DND-41 (cell line): ENCODE measurements at regions not wholly inside any gene's neighbourhood (a gene's known extent, or its start where the extent isn't known, plus 50 kb on each side); places are given as distances from the start of the nearest gene placed in this dataset.

Experiments used
- ATAC-seq: fragments of 200-7000 bp; cut with Tn5 transposase; 3 replicates; pipeline ENCODE4 v1.9.1; 2021; ENCODE audit warnings: low read depth; ENCODE audit not compliant: insufficient read depth
- DNase-seq: peaks from one replicate; pipeline ENCODE4 v3.0.0-alpha.2; 2020
- H2AFZ ChIP-seq: 2 replicates; pipeline ENCODE4 v1.6.0; 2012; ENCODE audit warnings: low read depth, low read length
- H3K27ac ChIP-seq: 2 replicates; pipeline ENCODE4 v1.5.1; 2012; ENCODE audit warnings: low read length, inconsistent platforms
- H3K27me3 ChIP-seq: fragments of 200-600 bp; sonication (generic); 2 replicates; pipeline ENCODE4 v1.6.0; 2012; ENCODE audit warnings: low read length, mild to moderate bottlenecking, inconsistent platforms; ENCODE audit not compliant: insufficient read depth, poor library complexity
- H3K36me3 ChIP-seq: 2 replicates; pipeline ENCODE4 v1.5.1; 2012; ENCODE audit warnings: low read length, inconsistent platforms; ENCODE audit not compliant: insufficient read depth
- H3K4me1 ChIP-seq: 2 replicates; pipeline ENCODE4 v1.5.1; 2012; ENCODE audit warnings: mild to moderate bottlenecking, low read length; ENCODE audit not compliant: insufficient read depth
- H3K4me2 ChIP-seq: 2 replicates; pipeline ENCODE4 v1.6.0; 2012; ENCODE audit warnings: mild to moderate bottlenecking, moderate library complexity, low read length, inconsistent platforms; ENCODE audit not compliant: insufficient read depth
- H3K4me3 ChIP-seq, 2 experiments: fragments of 200-600 bp in 1 of 2; shearing (Covaris generic) in 1 of 2; 2 replicates each; pipeline ENCODE4 v1.5.1; 2012 to 2016; ENCODE audit warnings: inconsistent platforms in 2 of 2, low read length in 2 of 2, mild to moderate bottlenecking in 2 of 2, low read depth in 1 of 2, moderate library complexity in 1 of 2
- H3K79me2 ChIP-seq: 2 replicates; pipeline ENCODE4 v1.6.0; 2012; ENCODE audit warnings: low read length, inconsistent platforms; ENCODE audit not compliant: insufficient read depth
- H3K9ac ChIP-seq: 2 replicates; pipeline ENCODE4 v1.6.0; 2012; ENCODE audit warnings: low read depth, mild to moderate bottlenecking, inconsistent platforms, low read length, moderate library complexity
- H3K9me3 ChIP-seq: 2 replicates; pipeline ENCODE4 v1.5.1; 2012; ENCODE audit warnings: low read length, moderate library complexity, mild to moderate bottlenecking, inconsistent platforms; ENCODE audit not compliant: insufficient read depth, severe bottlenecking
- H4K20me1 ChIP-seq: 2 replicates; pipeline ENCODE4 v1.6.0; 2012; ENCODE audit warnings: low read length; ENCODE audit not compliant: insufficient read depth
- EZH2 ChIP-seq: IDR thresholded peaks from 3 replicates; pipeline ENCODE4 v1.6.1; 2012; ENCODE audit warnings: borderline replicate concordance, low read depth, mild to moderate bottlenecking, moderate library complexity, low read length, inconsistent platforms; ENCODE audit not compliant: severe bottlenecking
- TF ChIP-seq, protein P1 (sequence below): IDR thresholded peaks from 2 replicates; pipeline ENCODE4 v1.5.1; 2012; ENCODE audit warnings: borderline replicate concordance, low read length, moderate library complexity, mild to moderate bottlenecking; ENCODE audit not compliant: poor library complexity, severe bottlenecking; ENCODE audit errors: extremely low read depth

DNA sequence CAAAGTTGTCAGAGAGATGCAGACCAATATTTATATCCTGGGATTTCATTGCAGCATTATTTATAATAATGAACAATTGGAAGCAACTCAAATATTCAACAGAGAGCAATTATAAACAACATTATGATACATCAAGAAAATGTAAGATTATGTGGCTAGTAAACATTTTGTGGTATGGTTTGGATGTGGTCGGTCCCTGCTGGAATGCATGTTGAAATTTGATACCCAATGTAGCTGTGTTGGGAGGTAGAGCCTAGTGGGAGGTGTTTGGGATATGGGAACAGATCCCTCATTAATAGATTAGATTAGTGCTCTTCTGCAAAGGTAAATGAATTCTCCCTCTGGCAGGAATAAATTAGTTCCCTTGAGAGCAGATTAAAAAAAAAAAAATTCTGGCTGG lies 350.9 kb downstream of the ANKRD30A start:
- Histone ChIP-seq H3K9me3 (no peaks in the 10 kb centered on the region), H3K4me1 (no peaks in the 10 kb centered on the region), H3K36me3 (no peaks in the 10 kb centered on the region), H3K27ac (no peak overlapping the region), H3K27me3 (no peaks in the 10 kb centered on the region), H4K20me1 (no peaks in the 10 kb centered on the region), H3K4me3 (no peak overlapping the region), H2AFZ (no peak overlapping the region), H3K9ac (no peak overlapping the region), H3K79me2 (no peaks in the 10 kb centered on the region), H3K4me2 (no peak overlapping the region)
- no peak for TF ChIP-seq EZH2
- TF ChIP-seq, protein P1, sequence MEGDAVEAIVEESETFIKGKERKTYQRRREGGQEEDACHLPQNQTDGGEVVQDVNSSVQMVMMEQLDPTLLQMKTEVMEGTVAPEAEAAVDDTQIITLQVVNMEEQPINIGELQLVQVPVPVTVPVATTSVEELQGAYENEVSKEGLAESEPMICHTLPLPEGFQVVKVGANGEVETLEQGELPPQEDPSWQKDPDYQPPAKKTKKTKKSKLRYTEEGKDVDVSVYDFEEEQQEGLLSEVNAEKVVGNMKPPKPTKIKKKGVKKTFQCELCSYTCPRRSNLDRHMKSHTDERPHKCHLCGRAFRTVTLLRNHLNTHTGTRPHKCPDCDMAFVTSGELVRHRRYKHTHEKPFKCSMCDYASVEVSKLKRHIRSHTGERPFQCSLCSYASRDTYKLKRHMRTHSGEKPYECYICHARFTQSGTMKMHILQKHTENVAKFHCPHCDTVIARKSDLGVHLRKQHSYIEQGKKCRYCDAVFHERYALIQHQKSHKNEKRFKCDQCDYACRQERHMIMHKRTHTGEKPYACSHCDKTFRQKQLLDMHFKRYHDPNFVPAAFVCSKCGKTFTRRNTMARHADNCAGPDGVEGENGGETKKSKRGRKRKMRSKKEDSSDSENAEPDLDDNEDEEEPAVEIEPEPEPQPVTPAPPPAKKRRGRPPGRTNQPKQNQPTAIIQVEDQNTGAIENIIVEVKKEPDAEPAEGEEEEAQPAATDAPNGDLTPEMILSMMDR, result no peak
- ATAC-seq (no peak), DNase-seq (no peak)

DNA sequence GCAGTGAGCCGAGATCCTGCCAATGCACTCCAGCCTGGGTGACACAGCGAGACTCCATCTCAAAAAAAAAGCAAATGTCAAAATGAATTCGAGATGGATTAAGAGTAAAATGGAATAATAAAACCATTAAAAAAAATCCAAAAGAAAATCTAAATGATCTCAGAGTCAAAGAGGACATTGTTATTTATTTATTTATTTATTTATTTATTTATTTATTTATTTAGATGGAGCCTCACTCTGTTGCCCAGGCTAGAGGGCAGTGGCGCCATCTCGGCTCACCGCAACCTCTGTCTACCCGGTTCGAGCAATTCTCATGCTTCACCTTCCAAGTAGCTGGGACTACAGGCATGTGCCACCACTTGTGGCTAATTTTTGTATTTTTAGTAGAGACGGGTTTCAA lies 349.2 kb downstream of the ANKRD30A start:
- no peak for ATAC-seq

DNA sequence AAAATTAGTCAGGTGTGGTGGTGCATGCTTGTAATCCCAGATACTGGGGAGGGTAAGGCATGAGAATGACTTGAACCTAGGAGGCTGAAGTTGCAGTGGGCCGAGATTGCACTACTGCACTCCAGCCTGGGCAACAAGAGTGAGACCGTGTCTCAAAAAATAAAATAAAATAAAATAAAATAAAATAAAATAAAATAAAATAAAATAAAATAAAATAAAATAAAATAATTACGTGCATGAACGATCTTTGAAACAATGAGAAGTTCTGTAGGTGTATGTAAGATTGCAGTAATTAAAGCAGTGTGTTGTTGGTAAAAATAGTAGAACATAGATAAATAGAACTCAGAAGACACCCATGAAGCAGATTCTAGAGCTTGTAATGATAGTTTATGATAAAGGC lies 348.5 kb downstream of the ANKRD30A start:
- ATAC-seq, result no peak
- no peak overlapping the region for H3K4me2 ChIP-seq
- H3K27me3 ChIP-seq, result no peaks in the 10 kb centered on the region
- DNase-seq, result no peak
- no peaks in the 10 kb centered on the region for H3K9me3 ChIP-seq
- TF ChIP-seq, protein P1, result no peak
- no peak for TF ChIP-seq EZH2
- H3K4me1 ChIP-seq, result no peaks in the 10 kb centered on the region
- H3K27ac ChIP-seq, result no peak overlapping the region
- H2AFZ ChIP-seq, result no peak overlapping the region
- H4K20me1 ChIP-seq, result no peaks in the 10 kb centered on the region
- no peak overlapping the region for H3K4me3 ChIP-seq
- H3K9ac ChIP-seq, result no peak overlapping the region
- H3K79me2 ChIP-seq, result no peaks in the 10 kb centered on the region
- H3K36me3 ChIP-seq, result no peaks in the 10 kb centered on the region

More for the DNA sequence above, 349.2 kb downstream of the ANKRD30A start:
- no peaks in the 10 kb centered on the region for H3K9me3 ChIP-seq
- H3K27ac ChIP-seq, result no peak overlapping the region
- no peaks in the 10 kb centered on the region for H3K27me3 ChIP-seq
- H3K4me2 ChIP-seq, result no peak overlapping the region
- no peak for DNase-seq
- H3K4me3 ChIP-seq, result no peak overlapping the region
- no peak overlapping the region for H3K9ac ChIP-seq
- H3K4me1 ChIP-seq, result no peaks in the 10 kb centered on the region
- no peak for TF ChIP-seq EZH2
- H3K79me2 ChIP-seq, result no peaks in the 10 kb centered on the region
- no peak overlapping the region for H2AFZ ChIP-seq
- no peaks in the 10 kb centered on the region for H4K20me1 ChIP-seq
- H3K36me3 ChIP-seq, result no peaks in the 10 kb centered on the region

DNA sequence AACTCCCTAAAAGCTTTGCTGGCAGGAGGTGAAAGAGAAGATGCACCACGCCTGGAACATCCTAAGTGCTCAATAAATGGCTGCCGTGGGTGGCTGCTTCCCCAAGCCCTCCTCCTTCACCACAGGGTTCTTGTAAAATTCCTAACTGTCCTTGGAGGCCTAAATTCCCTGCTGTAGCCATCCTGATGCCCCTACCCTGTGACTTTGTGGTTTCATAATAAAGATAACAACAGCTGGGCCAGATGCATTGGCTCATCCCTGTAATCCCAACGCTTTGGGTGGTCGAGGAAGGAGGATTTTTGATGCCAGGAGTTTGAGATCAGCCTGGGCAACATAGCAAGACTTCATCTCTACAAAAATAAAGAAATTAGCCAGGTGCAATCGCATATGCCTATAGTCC lies 341.8 kb downstream of the ANKRD30A start:
- H2AFZ ChIP-seq, result no peak overlapping the region
- H3K4me2 ChIP-seq, result no peak overlapping the region
- H3K27me3 ChIP-seq, result no peaks in the 10 kb centered on the region
- TF ChIP-seq, protein P1, result no peak
- no peak for TF ChIP-seq EZH2
- H3K36me3 ChIP-seq, result no peaks in the 10 kb centered on the region
- no peak for ATAC-seq
- no peaks in the 10 kb centered on the region for H3K79me2 ChIP-seq
- no peaks in the 10 kb centered on the region for H3K9me3 ChIP-seq
- no peaks in the 10 kb centered on the region for H3K4me1 ChIP-seq
- H3K4me3 ChIP-seq, result no peak overlapping the region
- no peak for DNase-seq
- no peaks in the 10 kb centered on the region for H4K20me1 ChIP-seq
- H3K27ac ChIP-seq, result no peak overlapping the region
- H3K9ac ChIP-seq, result no peak overlapping the region
